Glutamatergic neuron (in vitro differentiated cells): ENCODE measurements at regions not wholly inside any gene's neighbourhood (a gene's known extent, or its start where the extent isn't known, plus 50 kb on each side); places are given as distances from the start of the nearest gene placed in this dataset.

Experiments used
- DNase-seq: peaks from one replicate; pipeline ENCODE4 v3.0.0; 2022
- H3K27ac Mint-ChIP-seq: one replicate; pipeline ENCODE4 v1.8.0; 2020; ENCODE audit warnings: mild to moderate bottlenecking, mixed read lengths, inconsistent platforms; ENCODE audit not compliant: unreplicated experiment
- H3K27me3 Mint-ChIP-seq: one replicate; pipeline ENCODE4 v1.8.0; 2020; ENCODE audit warnings: mild to moderate bottlenecking, moderate library complexity, mixed read lengths, inconsistent platforms; ENCODE audit not compliant: unreplicated experiment
- H3K36me3 Mint-ChIP-seq: one replicate; pipeline ENCODE4 v1.8.0; 2020; ENCODE audit warnings: mild to moderate bottlenecking, mixed read lengths, inconsistent platforms; ENCODE audit not compliant: unreplicated experiment
- H3K4me1 Mint-ChIP-seq: one replicate; pipeline ENCODE4 v1.8.0; 2020; ENCODE audit warnings: mild to moderate bottlenecking, low read depth, mixed read lengths, inconsistent platforms; ENCODE audit not compliant: unreplicated experiment
- H3K4me3 Mint-ChIP-seq: one replicate; pipeline ENCODE4 v1.8.0; 2020; ENCODE audit warnings: mild to moderate bottlenecking, mixed read lengths, inconsistent platforms; ENCODE audit not compliant: unreplicated experiment
- H3K9me3 Mint-ChIP-seq: one replicate; pipeline ENCODE4 v1.8.0; 2020; ENCODE audit warnings: mild to moderate bottlenecking, moderate library complexity, mixed read lengths, inconsistent platforms; ENCODE audit not compliant: unreplicated experiment
- CTCF ChIP-seq: fragments of 200-600 bp; sonication (generic); IDR thresholded peaks from one replicate; pipeline ENCODE4 v1.5.0; 2021; ENCODE audit not compliant: partially characterized antibody, unreplicated experiment

GRCh38 chr22:49044776-49045175 lies 782.9 kb downstream of the BRD1 start:
- no peak for TF ChIP-seq CTCF
- H3K4me3 Mint-ChIP-seq, result no peak overlapping the region
- DNase-seq, result no peak
- no peaks in the 10 kb centered on the region for H3K4me1 Mint-ChIP-seq
- H3K27ac Mint-ChIP-seq, result no peak overlapping the region
- H3K27me3 Mint-ChIP-seq, result peaks cover 10% of the 10 kb centered on the region
- peaks cover 45% of the 10 kb centered on the region for H3K9me3 Mint-ChIP-seq
- peaks cover 24% of the 10 kb centered on the region for H3K36me3 Mint-ChIP-seq

- no peak overlapping the region for H3K27ac Mint-ChIP-seq
- peaks cover 45% of the 10 kb centered on the region for H3K9me3 Mint-ChIP-seq
- H3K36me3 Mint-ChIP-seq, result peaks cover 17% of the 10 kb centered on the region
- TF ChIP-seq CTCF, result no peak
- peaks cover 10% of the 10 kb centered on the region for H3K27me3 Mint-ChIP-seq
- no peak overlapping the region for H3K4me3 Mint-ChIP-seq
- H3K4me1 Mint-ChIP-seq, result no peaks in the 10 kb centered on the region
- no peak for DNase-seq
These were observed 783.6 kb downstream of the BRD1 start for GRCh38 chr22:49044091-49044490.

- peaks cover 46% of the 10 kb centered on the region for H3K9me3 Mint-ChIP-seq
These were observed 784.5 kb downstream of the BRD1 start for GRCh38 chr22:49042877-49043859.

GRCh38 chr22:49042066-49042465 lies 785.6 kb downstream of the BRD1 start:
- peaks cover 40% of the 10 kb centered on the region for H3K9me3 Mint-ChIP-seq
- no peaks in the 10 kb centered on the region for H3K4me1 Mint-ChIP-seq
- H3K4me3 Mint-ChIP-seq, result no peak overlapping the region
- H3K27me3 Mint-ChIP-seq, result peaks cover 9% of the 10 kb centered on the region
- no peak for TF ChIP-seq CTCF
- H3K27ac Mint-ChIP-seq, result no peak overlapping the region
- H3K36me3 Mint-ChIP-seq, result peaks cover 17% of the 10 kb centered on the region
- no peak for DNase-seq

More at GRCh38 chr22:49042877-49043859, 784.5 kb downstream of the BRD1 start:
- peaks cover 16% of the 10 kb centered on the region for H3K36me3 Mint-ChIP-seq
- DNase-seq, result no peak
- peaks cover 10% of the 10 kb centered on the region for H3K27me3 Mint-ChIP-seq
- H3K4me1 Mint-ChIP-seq, result no peaks in the 10 kb centered on the region
- no peak overlapping the region for H3K27ac Mint-ChIP-seq
- TF ChIP-seq CTCF, result no peak
- H3K4me3 Mint-ChIP-seq, result no peak overlapping the region

- peaks cover 21% of the 10 kb centered on the region for H3K36me3 Mint-ChIP-seq
- no peak for DNase-seq
- TF ChIP-seq CTCF, result no peak
- no peaks in the 10 kb centered on the region for H3K4me1 Mint-ChIP-seq
- peaks cover 10% of the 10 kb centered on the region for H3K27me3 Mint-ChIP-seq
- peaks cover 40% of the 10 kb centered on the region for H3K9me3 Mint-ChIP-seq
- H3K27ac Mint-ChIP-seq, result no peak overlapping the region
- no peak overlapping the region for H3K4me3 Mint-ChIP-seq
These were observed 786.8 kb downstream of the BRD1 start for GRCh38 chr22:49040754-49041467.
